Inferior parietal cortex (tissue), 1 donor: ENCODE measurements at regions not wholly inside any gene's neighbourhood (a gene's known extent, or its start where the extent isn't known, plus 50 kb on each side); places are given as distances from the start of the nearest gene placed in this dataset.
"Not testable (repeated sequence)": the region's sequence is repeated elsewhere in the genome, so short reads cannot be mapped to it uniquely, and the experiment has no call there.

Experiments
- DNase-seq: peaks from one replicate; pipeline ENCODE4 v3.0.0-alpha.2; 2016; ENCODE audit errors: extremely low spot score

DNA sequence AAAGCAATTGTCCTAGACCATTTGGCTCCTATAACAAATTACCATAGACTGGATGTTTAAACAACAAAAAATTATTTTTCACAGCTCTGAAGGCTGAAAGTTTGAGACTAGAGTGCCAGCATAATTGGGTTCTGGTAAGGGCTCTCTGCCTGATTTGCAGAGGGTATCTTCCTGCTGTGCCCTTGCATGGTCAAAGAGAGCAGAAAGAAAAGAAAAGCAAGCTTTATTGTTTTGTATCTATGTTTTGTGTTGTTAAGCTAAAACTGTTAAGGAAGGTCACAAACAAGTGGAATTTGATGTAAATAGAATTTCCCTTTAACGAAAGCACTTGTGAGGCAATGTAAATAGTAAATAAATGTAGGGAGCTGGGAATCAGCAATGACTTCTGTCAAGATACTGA is 1031.0 kb upstream of the ATXN7L3B start:
- DNase-seq, result no peak

DNA sequence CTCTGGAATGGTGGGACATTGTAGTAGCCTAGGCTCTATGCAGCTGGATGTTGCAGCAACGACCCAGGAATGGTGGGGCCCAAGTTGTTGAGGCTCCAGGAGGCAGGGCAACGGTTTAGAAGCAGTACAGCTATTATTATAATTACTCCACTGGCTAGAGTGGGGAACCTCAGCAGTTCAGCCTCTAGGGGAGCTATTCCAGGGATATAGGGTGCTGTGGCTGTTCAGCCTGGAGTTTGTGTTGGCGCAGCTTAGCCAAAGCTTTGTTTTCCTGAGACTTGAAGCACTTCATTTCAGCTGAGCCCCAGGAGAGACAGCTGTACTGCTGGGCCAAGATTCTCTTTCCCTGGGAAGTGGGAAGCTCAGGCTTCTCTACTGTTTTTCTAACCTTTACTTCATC is 1023.0 kb upstream of the ATXN7L3B start:
- no peak for DNase-seq

DNA sequence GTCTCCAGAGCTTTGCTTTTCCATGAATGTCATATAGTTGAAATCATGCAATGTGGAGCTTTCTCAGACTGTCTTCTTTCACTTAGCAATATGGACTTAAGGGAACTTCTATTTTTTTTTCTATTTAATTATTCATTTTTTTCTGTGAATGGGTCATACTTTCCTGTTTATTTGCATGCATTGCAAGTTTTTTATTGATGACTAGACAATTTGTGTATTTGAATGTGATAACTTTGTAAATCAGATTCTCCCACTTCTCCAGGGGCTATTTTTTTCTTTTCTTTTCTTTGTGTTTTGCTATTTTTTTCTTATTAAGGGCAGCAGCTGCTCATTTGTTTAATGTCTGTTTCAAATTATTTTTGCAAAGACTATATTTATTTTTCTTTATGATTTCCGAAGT is 1019.8 kb upstream of the ATXN7L3B start:
- DNase-seq, result no peak

DNA sequence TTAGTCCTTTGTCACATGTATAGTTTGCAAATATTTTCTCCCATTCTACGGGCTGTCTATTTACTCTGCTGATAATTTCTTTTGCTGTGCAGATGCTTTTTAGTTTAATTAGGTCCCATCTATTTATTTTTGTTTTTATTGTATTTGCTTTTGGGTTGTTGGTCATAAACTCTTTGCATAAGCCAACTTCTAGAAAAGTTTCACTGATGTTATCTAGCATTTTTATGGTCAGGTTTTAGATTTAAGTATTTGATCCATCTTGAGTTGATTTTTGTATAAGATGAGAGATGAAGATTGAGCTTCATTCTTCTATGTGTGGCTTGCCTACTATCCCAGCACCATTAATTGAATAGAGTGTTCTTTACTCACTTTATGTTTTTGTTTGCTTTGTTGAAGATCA is 1008.4 kb upstream of the ATXN7L3B start:
- no peak for DNase-seq

DNA sequence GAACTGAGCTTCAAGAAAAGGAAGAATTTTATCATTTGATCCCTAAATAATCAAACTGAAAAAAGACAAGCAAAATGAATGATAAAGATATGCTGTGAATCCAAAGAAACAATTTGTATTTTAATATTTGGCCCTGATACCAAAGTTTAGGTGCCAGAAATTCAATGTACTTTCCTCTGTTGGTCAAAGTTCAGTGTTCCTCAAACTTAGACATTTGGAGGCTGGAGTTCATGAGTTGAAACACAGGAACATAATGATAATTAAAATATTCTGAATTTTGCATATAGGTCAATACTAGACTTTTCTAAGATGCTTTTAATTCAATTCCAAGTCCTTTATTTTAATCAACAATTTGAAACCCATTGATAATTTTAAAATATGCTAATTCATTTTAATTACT is 1007.7 kb upstream of the ATXN7L3B start:
- DNase-seq, result no peak

DNA sequence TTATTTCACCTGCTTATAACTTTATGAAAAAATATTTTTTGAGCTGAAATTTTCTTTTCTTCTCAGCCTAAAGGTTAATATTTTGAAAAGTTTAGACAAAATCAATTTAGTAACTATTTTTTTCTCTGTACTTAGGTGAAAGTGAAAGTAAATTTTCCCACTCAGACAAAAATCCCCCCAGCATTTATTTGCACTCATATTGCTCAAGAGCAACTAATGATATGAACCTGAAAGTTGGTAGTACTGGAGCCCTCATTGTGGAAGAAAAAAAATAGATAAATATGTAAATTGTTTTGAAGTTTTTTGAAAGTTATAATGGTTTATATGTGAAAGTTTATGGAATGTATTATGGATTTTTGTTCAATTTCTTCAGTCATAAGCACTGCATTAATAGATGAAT is 1005.9 kb upstream of the ATXN7L3B start:
- no peak for DNase-seq

DNA sequence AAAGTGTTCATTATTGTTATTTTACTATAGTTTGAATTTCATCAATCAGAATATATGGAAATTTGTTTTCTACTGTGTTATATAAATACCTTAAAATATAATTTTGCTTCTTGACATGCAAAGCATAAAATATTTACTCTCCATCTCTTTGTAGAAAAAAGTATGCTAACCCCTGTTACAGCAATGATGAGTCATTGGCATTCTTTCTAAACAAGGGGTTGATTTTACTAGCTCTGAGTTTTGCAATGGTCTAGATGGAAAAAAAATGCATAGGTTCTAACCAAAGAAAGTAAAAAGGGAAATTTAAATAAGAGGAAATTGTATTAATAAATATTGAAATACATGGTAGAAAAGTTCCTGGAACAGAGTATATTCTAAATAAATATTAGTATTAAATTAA is 990.2 kb upstream of the ATXN7L3B start:
- DNase-seq, result no peak

DNA sequence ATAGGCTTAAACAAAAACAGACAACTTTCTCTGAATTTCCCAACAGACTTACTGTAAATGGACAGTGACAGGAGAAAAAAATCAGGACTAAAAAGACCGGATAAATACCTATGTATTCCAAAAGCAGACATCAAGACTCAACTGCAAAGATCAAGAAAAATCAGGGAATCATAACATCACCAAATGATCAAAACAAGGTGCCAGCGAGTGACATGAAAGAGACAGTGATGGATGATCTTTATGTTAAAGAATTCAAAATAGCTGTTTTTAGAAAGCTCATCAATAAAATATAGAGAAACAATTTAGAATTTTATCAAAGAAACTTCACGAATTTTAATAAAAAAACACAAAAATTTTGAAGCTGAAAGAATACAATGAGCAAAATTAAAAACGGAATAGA is 952.5 kb upstream of the ATXN7L3B start:
- DNase-seq, result no peak

DNA sequence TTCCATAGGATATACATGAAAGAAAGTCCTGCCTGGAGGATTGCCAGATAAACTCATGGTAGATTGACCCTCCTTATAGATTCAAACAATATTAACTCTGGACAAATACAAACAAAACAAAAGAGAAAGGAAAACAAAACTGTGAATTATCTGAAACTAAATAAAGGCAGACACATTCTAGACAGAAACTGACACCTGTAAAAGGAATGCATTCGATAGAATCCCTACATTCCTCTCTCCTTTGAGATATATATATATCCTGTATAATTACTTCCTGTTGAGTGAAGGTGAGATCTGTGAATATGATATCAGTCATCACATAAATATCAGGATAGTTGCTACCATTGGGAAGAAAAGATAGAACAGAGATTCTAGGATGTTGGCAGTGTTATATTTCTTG is 948.4 kb upstream of the ATXN7L3B start:
- no peak for DNase-seq

DNA sequence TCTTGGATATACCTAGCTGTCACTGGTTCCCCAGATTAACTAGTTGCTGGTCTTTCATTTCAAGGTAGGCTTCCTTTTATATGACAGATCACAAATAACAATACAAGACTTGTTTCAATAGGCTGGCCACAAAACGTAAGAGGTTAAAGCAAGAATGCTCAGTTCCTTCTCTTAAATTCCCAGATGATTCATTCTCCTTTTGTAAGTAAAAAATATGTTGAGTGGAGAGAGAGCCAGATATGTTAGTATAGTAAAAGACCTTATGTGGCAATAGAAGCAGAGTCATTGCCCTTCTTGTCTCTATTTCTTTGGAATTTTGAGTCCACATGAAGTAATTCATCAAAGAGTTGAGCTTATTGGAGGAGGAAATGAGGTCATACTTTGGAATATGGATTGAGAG is 939.0 kb upstream of the ATXN7L3B start:
- no peak for DNase-seq

DNA sequence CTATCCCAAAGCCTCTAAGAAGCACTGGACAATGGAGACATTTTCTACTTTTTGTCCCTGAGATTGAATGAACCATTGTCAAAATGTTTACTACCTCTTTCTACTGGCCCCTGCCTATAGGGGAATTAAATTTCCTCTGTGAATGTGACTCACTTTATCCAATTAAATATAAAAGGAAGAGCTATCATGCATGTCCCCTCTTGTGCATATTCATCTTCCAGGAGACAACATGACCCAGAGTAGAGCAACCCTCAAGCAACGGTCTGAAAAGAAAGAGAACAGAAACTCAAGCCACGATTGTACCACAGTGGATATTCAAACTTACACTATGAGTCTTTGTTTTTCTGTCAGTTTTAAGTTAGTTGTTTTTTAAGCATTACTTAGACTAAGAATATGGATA is 938.4 kb upstream of the ATXN7L3B start:
- DNase-seq, result no peak

DNA sequence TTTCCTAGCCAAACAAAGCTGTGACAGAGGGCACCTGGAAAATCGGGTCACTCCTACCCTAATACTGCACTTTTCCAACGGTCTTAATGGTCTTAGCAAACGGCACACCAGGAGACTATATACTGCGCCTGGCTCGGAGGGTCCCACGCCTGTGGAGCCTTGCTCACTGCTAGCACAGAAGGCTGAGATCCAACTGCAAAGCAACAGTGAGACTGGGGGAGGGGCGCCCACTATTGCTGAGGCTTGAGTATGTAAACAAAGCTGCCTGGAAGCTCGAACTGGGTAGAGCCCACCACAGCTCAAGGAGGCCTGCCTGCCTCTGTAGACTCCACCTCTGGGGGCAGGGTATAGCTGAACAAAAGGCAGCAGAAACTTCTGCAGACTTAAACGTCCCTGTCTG is 931.7 kb upstream of the ATXN7L3B start:
- DNase-seq, result not testable (repeated sequence)

DNA sequence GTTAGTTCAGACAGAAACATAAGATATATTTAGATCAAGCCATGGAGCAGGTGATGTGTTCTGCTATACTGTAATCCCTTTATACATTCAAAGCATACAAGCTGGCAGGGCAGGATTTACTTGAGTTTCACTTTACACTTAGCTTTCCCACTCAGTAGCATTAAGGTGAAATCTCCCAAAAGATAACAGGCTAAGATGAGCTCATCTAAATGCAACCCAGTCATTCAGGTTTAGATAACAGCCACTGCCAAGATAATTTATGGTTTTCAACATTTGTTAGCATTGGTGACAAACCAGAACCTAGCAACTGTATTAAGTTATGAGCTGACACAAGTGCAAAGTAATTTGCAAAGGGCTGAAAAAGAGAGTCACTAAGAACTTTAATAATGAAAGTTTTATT is 925.1 kb upstream of the ATXN7L3B start:
- DNase-seq, result no peak

DNA sequence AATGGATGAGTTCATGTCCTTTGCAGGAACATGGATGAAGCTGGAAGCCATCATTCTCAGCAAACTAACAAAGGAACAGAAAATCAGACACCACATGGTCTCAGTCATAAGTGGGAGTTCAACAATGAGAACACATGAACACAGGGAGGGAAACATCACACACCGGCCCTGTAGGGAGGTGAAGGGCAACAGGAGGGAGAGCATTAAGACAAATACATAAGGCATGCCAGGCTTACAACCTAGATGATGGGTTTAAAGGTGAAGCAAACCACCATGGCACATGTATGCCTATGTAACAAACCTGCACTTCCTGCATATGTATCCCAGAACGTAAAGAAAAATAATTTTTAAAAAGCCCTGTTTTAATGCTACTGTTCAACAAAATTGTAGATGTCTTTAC is 914.2 kb upstream of the ATXN7L3B start:
- no peak for DNase-seq

DNA sequence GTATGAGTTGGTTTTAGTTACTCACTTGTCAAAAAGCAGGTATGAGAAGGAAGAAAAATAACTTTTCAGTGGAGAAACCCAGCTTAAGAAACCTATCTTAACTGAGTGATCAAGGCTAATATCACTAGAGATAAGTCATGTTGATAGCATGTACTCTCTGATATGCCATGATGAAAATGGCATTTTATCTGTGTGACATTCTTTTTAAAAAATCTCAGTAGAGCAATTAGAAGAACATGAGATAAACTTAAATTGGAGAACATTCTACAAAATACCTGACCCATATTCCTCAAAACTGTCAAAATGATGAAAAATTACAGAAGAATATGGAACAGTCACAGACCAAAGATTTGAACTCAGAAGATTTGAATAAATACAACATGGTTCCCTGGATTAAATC is 912.4 kb upstream of the ATXN7L3B start:
- no peak for DNase-seq

DNA sequence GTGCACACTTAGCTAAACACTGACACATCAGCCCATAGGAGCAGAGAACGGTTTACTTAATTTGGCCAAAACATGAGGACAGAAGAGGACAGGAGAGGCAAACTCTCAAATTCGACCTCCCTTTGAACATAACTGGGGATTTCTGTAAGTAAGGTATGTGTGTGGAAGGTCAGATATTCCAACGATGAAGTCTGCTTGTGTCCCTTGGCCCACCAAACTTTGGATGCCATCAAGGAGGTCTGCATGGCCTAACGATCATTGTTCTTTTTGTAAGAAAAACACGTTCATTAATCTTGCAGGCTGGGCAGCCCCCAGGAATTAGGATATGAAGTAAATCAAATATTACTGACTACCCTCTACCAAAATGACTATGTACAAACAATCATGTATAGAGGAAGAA is 908.5 kb upstream of the ATXN7L3B start:
- no peak for DNase-seq

DNA sequence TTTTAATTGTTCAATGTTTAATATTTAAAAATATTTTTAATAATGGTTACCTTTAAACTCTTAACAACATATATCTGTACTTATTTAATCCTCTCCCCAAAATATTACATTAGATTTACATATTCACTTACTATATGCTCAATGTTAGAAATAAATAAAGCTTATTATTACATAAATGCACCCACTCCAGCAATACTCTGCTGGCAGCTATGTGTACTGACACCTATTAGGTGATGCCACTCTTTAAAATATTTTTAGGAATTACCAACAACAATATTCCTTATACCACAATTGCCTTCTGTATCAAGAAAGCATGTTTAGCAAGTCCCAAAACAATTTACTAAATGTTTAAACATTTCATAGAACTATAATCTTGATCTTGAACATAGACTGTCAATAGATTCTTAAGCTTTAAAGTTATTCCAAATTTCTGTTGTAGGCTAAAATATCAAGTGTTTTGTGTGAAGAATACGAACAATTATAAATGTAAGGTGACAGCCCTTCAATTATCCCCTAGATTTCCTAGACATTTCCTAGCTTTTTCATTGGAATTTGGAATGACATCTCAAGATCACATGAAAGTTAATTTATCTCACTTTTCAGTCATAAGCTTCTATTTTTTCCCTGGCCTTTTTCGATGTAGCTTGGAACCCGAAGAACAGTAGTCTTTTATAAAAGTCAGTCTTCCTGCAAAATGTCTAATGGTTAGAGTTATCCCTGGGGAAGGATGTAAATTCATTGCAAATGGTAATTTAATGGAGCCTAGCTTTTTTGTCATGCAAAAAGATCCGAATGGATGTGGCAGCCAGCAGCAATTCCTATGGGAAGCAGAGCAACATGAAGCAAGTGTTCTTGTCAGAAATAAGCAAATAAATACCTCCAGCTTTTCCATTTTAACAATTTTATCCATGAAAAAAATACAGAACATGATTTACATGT is 907.5 kb upstream of the ATXN7L3B start:
- no peak for DNase-seq

DNA sequence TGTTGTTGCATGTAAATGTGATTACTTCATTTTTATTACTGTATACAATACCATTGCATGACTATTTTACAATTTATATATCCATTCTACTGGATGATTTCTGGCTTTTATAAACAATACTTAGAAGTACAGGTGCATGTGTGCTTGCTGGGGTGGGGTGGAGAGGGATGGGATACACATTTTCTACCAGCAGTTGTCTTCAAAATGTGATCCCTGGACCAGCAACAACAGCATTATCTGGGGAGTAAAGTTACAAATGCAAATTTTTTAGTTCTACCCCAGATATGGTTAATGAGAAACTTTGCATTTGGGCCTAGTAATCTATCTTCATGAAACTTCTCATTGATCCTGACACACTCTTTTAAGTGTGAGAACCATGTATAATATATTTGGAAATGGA is 905.4 kb upstream of the ATXN7L3B start:
- no peak for DNase-seq

DNA sequence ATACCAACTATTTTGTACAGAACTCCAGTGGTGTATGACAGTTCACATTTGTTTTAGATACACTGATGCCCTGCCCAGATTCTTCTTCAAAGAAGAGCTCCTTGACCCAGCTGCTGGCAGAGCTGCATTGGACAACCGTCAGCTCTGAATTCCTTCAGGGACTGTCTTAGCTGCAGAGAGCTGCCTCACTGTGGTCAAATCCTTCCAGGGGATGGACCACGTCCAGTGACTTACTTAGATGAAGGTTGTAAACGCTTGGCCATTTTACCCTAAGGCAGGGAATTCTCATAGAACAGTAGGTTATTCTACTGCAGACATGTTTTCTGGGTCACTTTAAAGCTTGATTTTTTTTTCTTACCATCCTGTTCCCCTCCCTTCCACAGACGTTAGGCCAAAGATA is 905.0 kb upstream of the ATXN7L3B start:
- DNase-seq, result no peak

DNA sequence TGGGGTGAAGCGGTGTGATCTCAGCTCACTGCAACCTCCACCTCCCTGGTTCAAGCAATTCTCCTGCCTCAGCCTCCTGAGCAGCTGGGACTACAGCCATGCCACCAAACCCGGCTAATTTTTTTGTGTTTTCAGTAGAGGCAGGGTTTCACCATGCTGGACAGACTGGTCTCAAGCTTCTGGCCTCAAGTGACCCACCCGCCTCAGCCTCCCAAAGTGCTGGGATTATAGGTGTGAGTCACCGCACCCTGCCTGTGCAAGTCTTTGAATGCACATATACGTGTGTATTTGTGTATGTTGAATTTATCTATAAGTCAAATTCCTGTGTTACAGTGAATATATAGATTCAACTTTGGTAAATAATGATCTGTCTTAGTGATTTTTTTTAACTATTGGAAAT is 898.2 kb upstream of the ATXN7L3B start:
- DNase-seq, result not testable (repeated sequence)

DNA sequence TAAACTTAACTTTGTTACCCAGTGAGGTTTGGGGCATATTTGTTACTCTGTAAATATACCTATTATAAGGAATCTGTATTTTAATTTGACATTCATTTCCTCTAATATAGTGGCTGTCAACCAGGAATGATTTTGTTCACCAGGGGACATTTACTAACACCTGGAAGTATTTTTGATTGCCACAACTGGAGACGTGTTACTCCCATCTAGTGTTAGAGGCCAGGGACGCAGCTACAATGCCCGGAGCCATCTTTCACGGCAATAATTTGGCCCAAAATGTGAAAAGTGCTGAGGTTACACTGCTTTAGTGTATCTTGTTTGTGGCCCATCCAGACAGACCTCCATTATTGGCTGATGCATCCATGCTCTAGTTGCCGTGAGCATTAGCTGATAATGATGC is 881.3 kb upstream of the ATXN7L3B start:
- DNase-seq, result no peak

DNA sequence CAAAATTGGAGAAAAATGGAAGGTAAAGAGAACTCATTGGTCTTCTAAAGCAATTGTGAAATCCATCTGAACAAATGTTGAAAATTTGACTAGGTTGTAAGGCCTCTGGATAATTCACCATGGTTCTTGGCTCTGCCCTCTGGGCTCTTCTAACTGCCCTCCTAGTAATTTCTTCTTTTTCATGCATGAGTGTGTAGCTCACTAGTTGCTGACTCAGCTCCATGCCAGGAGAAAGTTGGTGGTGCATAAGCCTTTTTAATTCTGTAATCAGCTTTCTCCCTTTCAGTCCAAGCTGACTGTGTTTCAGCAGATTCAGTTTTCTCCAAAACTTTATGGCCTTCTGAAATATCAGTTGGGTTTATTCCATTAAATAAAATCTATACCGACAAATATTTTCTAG is 877.8 kb upstream of the ATXN7L3B start:
- no peak for DNase-seq

DNA sequence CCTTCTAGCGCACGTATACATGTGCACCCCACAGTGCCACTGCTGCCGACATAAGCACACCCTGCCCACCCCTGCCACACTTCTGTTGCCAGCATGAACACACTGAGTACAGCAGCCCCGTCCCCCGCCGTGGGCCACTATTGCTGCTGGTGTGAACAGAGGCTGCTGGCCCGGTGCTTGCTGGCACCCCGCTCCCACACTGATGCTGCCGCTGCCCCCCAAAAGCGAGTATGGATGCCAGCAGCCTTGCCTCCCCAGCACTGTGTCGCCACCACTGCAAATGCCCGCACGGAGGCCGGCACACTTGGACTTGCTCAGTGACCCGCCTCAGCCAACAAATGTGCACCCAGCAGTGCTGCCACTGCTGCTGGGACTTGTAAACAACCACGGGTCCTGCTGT is 872.4 kb upstream of the ATXN7L3B start:
- DNase-seq, result no peak

DNA sequence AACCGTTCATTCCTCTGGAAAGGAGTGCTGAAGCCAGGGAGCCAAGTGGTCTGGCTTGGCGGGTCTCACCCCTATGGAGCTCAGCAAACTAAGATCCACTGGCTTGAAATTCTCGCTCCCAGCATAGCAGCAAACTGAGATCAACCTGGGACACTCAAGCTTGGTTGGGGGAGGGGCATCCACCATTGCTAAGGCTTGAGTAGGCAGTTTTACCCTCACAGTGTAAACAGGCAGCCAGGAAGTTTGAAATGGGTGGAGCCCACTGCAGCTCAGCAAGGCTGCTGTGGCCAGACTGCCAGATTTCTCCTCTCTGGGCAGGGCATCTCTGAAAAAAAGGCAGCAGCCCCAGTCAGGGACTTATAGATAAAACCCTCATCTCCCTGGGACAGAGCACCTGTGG is 866.1 kb upstream of the ATXN7L3B start:
- DNase-seq, result not testable (repeated sequence)
